ENCODE measurements at regions not wholly inside any gene's neighbourhood (a gene's known extent, or its start where the extent isn't known, plus 50 kb on each side); places are given as distances from the start of the nearest gene placed in this dataset.
"Not testable (repeated sequence)": the region's sequence is repeated elsewhere in the genome, so short reads cannot be mapped to it uniquely, and the experiment has no call there.

GRCh38 chr18:6525604-6526003 is 110.9 kb upstream of the L3MBTL4 start:
- CTCF ChIA-PET: no interaction called here
- POLR2A ChIA-PET: no interaction called here
- TF ChIP-seq SP1 (IDR thresholded peaks at IDR 0.05): no peak
- no peak for DNase-seq (ENCODE audit: extremely low spot score)

GRCh38 chr18:6537475-6537874 is 122.8 kb upstream of the L3MBTL4 start:
- DNase-seq (ENCODE audit: extremely low spot score): no peak
- CTCF ChIA-PET: interaction anchor here (0.7 kb wide), 1 partner anchor 620 kb away, joined by 3 read pairs; no protein-coding TSS in a partner anchor
- TF ChIP-seq CTBP1 (IDR thresholded peaks at IDR 0.05; ENCODE audit: borderline replicate concordance) (no peak), ZNF384 (IDR thresholded peaks at IDR 0.05) (no peak), BHLHE40 (IDR thresholded peaks at IDR 0.05; ENCODE audit: borderline replicate concordance) (no peak), FOXK2 (IDR thresholded peaks at IDR 0.05) (no peak), LEF1 (IDR thresholded peaks at IDR 0.05; ENCODE audit: borderline replicate concordance) (no peak), HDGF (IDR thresholded peaks at IDR 0.05; ENCODE audit: borderline replicate concordance) (no peak), L3MBTL2 (conservative IDR thresholded peaks at IDR 0.05) (no peak), FOXA1 (IDR thresholded peaks at IDR 0.05) (no peak), TARDBP (IDR thresholded peaks at IDR 0.05) (no peak), ELF4 (IDR thresholded peaks at IDR 0.05) (no peak), NFRKB (IDR thresholded peaks at IDR 0.05) (no peak), FOXM1 (IDR thresholded peaks at IDR 0.05; ENCODE audit: borderline replicate concordance) (no peak), SUZ12 (IDR thresholded peaks at IDR 0.05) (no peak), ARNT (IDR thresholded peaks at IDR 0.05) (no peak), SP1 (IDR thresholded peaks at IDR 0.05) (no peak)
- TF ChIP-seq, protein P1, sequence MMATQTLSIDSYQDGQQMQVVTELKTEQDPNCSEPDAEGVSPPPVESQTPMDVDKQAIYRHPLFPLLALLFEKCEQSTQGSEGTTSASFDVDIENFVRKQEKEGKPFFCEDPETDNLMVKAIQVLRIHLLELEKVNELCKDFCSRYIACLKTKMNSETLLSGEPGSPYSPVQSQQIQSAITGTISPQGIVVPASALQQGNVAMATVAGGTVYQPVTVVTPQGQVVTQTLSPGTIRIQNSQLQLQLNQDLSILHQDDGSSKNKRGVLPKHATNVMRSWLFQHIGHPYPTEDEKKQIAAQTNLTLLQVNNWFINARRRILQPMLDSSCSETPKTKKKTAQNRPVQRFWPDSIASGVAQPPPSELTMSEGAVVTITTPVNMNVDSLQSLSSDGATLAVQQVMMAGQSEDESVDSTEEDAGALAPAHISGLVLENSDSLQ (IDR thresholded peaks at IDR 0.05): no peak
- POLR2A ChIA-PET: no interaction called here

DNA sequence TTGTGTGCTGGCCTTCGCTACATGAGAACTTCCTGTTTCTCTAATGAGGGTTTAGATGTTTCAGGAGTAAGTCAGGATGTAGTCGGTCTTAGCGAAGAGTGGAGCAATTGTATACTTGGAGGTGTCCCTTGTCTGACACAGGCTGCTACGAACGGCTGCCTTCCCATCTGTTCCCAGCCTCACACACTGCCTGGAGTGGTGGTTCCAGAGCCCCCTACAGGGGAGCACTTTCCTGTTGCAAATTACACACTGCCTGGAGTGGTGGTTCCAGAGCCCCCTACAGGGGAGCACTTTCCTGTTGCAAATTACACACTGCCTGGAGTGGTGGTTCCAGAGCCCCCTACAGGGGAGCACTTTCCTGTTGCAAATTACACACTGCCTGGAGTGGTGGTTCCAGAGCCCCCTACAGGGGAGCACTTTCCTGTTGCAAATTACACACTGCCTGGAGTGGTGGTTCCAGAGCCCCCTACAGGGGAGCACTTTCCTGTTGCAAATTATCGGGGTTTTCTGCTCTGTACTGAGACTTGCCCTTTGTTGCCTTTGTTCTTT is 126.5 kb upstream of the L3MBTL4 start:
- not testable (repeated sequence) for DNase-seq (ENCODE audit: extremely low spot score)

GRCh38 chr18:6542296-6542695 is 127.6 kb upstream of the L3MBTL4 start:
- no peak for TF ChIP-seq ELF4 (IDR thresholded peaks at IDR 0.05)
- no peak for TF ChIP-seq L3MBTL2 (conservative IDR thresholded peaks at IDR 0.05)
- ChIA-PET CTCF (interaction anchor here (0.6 to 2.0 kb wide), 2 partner anchors 209 to 344 kb away, joined by 3 to 14 read pairs; no protein-coding TSS in a partner anchor), POLR2A (no interaction called here)
- no peak for DNase-seq (ENCODE audit: extremely low spot score)

More for the DNA sequence above, 126.5 kb upstream of the L3MBTL4 start:
- POLR2A ChIA-PET, CTCF ChIA-PET: not testable (repeated sequence)

- TF ChIP-seq ARNT (IDR thresholded peaks at IDR 0.05) (no peak), HDGF (IDR thresholded peaks at IDR 0.05; ENCODE audit: borderline replicate concordance) (no peak), FOXK2 (IDR thresholded peaks at IDR 0.05) (no peak), SP1 (IDR thresholded peaks at IDR 0.05) (no peak), LEF1 (IDR thresholded peaks at IDR 0.05; ENCODE audit: borderline replicate concordance) (no peak), ELF4 (IDR thresholded peaks at IDR 0.05) (no peak), FOXM1 (IDR thresholded peaks at IDR 0.05; ENCODE audit: borderline replicate concordance) (no peak), CTBP1 (IDR thresholded peaks at IDR 0.05; ENCODE audit: borderline replicate concordance) (no peak), NFRKB (IDR thresholded peaks at IDR 0.05) (no peak), SUZ12 (IDR thresholded peaks at IDR 0.05) (no peak), ZNF384 (IDR thresholded peaks at IDR 0.05) (no peak)
- TF ChIP-seq, protein P1 (IDR thresholded peaks at IDR 0.05): no peak
- no peak for DNase-seq (ENCODE audit: extremely low spot score)
- CTCF ChIA-PET: interaction anchor here (2.0 kb wide), 1 partner anchor 343 kb away, joined by 14 read pairs; no protein-coding TSS in a partner anchor
- POLR2A ChIA-PET: no interaction called here
Measured at GRCh38 chr18:6543330-6543908, 128.7 kb upstream of the L3MBTL4 start.

- TF ChIP-seq NFRKB (IDR thresholded peaks at IDR 0.05): no peak
- TF ChIP-seq SUZ12 (IDR thresholded peaks at IDR 0.05): no peak
- TF ChIP-seq LEF1 (IDR thresholded peaks at IDR 0.05; ENCODE audit: borderline replicate concordance): no peak
- TF ChIP-seq ARNT (IDR thresholded peaks at IDR 0.05): no peak
- POLR2A ChIA-PET: no interaction called here
- no peak for DNase-seq (ENCODE audit: extremely low spot score)
- CTCF ChIA-PET: interaction anchor here (0.7 kb wide), 1 partner anchor 340 kb away, joined by 3 read pairs; no protein-coding TSS in a partner anchor
Measured at GRCh38 chr18:6546229-6546628, 131.5 kb upstream of the L3MBTL4 start.

DNA sequence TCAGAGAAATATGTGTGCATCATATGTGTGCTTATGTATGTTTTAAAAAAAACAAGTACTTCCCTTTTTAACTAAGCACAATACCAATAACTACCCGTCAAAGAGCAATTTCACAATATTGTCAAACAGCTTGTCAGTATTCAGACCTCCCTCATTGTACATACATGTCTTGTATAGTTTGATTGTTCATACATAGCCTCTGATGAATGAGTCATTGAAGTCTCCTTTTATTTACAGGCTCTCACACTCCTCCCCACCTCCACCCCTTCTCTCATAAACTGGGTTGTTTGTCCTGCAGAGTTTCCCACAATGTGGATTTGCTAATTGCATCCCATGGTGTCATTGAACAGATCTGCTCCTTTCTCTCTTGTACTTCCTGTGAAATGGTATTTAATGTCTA is 132.8 kb upstream of the L3MBTL4 start:
- ChIA-PET CTCF (interaction anchor here (0.6 kb wide), 1 partner anchor 115 kb away, joined by 5 read pairs; no protein-coding TSS in a partner anchor), POLR2A (no interaction called here)
- TF ChIP-seq L3MBTL2 (conservative IDR thresholded peaks at IDR 0.05) (no peak), LEF1 (IDR thresholded peaks at IDR 0.05; ENCODE audit: borderline replicate concordance) (no peak)
- DNase-seq (ENCODE audit: extremely low spot score): no peak

DNA sequence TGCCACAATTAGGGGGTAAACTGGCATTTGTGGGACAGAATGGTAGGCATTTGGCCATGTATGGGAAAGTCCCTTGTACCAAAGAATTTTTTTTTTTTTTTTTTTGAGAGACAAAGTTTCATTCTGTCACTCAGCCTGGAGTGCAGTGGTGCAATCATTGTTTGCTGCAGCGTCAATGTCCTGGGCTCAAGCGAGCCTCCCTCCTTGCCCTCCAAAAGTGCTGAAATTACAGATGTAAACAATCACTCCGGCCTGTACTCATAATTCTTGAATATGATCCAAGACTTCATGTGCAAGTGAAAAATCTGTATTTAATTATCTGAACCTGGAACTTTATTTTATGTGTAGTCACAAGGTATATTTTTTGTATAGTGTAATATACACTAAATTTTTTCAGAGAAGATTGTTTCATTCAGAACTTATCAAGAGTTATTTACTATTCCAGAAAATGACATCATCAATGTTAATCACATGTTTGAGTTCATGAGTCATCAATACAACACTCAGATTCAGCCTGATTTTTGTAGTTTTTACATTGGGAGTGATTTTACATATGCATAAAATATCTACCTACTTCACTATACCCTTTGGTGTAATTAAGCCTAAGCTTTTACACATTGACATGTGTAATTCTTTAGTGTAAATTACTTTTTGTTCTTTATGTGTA is 138.7 kb upstream of the L3MBTL4 start:
- POLR2A ChIA-PET: no interaction called here
- no peak for TF ChIP-seq ELF4 (IDR thresholded peaks at IDR 0.05)
- DNase-seq (ENCODE audit: extremely low spot score): no peak
- CTCF ChIA-PET: no interaction called here

Data from HEK293T (cell line).